SK-N-SH treated with all-trans-retinoic acid at 6 μM for 48 hours (cell line): ENCODE measurements at regions not wholly inside any gene's neighbourhood (a gene's known extent, or its start where the extent isn't known, plus 50 kb on each side); places are given as distances from the start of the nearest gene placed in this dataset.

Experiments
- BACH2 ChIP-seq: fragments of 250-450 bp; sonication (Bioruptor Pico); IDR thresholded peaks from 2 replicates; pipeline ENCODE4 v1.9.0; 2021; ENCODE audit warnings: mild to moderate bottlenecking, borderline replicate concordance
- CSDC2 ChIP-seq: fragments of 250-450 bp; sonication (Bioruptor Pico); IDR thresholded peaks from 2 replicates; pipeline ENCODE4 v1.5.0; 2020; ENCODE audit warnings: mild to moderate bottlenecking, moderate library complexity
- ISL1 ChIP-seq: fragments of 250-450 bp; sonication (Bioruptor Pico); IDR thresholded peaks from 2 replicates; pipeline ENCODE4 v2.1.2; 2022; ENCODE audit warnings: mild to moderate bottlenecking, moderate library complexity
- SNAI2 ChIP-seq: fragments of 250-450 bp; sonication (Bioruptor Pico); IDR thresholded peaks from 2 replicates; pipeline ENCODE4 v1.5.0; 2020; ENCODE audit warnings: mild to moderate bottlenecking, moderate library complexity
- ZFP3 ChIP-seq: fragments of 250-450 bp; sonication (Bioruptor Pico); IDR thresholded peaks from 2 replicates; pipeline ENCODE4 v1.5.0; 2020; ENCODE audit warnings: mild to moderate bottlenecking, moderate library complexity
- ZFP30 ChIP-seq: fragments of 450-650 bp; formaldehyde crosslinking; IDR thresholded peaks from 2 replicates; pipeline ENCODE4 v1.5.0; 2022; ENCODE audit warnings: mild to moderate bottlenecking, moderate library complexity
- ZNF565 ChIP-seq: fragments of 450-650 bp; formaldehyde crosslinking; conservative IDR thresholded peaks from 2 replicates; pipeline ENCODE4 v1.5.0; 2020; ENCODE audit warnings: low read depth, mild to moderate bottlenecking, moderate library complexity
- ZNF8 ChIP-seq: fragments of 450-650 bp; formaldehyde crosslinking; IDR thresholded peaks from 2 replicates; pipeline ENCODE4 v1.5.0; 2020; ENCODE audit warnings: mild to moderate bottlenecking, moderate library complexity
- TF ChIP-seq, protein P1 (sequence below): fragments of 250-450 bp; sonication (Bioruptor Pico); IDR thresholded peaks from 2 replicates; pipeline ENCODE4 v1.8.0; 2020; ENCODE audit warnings: mild to moderate bottlenecking, moderate library complexity, borderline replicate concordance
- TF ChIP-seq, protein P2 (sequence below): fragments of 250-450 bp; sonication (Bioruptor Pico); IDR thresholded peaks from 2 replicates; pipeline ENCODE4 v1.5.1; 2020; ENCODE audit warnings: low read depth, mild to moderate bottlenecking, moderate library complexity

DNA sequence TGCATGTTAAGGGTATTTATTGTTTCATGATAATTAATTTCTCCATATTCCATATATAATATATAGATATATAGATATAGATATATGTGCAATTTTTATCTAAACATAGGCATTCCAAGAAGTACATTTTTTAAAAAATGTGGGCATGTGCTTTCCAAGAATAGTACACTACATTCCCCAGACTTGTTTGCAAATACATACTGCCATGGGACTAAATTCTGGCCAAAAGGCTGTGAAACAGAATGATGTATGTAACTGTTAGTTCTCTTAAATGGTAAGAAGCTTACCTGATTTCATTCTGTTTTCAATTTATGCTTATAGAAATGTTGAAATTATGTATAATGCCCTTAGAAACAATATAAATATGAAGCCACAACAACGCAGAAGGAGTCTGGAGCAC lies 503.2 kb upstream of the SPRY2 start:
- TF ChIP-seq, protein P1, sequence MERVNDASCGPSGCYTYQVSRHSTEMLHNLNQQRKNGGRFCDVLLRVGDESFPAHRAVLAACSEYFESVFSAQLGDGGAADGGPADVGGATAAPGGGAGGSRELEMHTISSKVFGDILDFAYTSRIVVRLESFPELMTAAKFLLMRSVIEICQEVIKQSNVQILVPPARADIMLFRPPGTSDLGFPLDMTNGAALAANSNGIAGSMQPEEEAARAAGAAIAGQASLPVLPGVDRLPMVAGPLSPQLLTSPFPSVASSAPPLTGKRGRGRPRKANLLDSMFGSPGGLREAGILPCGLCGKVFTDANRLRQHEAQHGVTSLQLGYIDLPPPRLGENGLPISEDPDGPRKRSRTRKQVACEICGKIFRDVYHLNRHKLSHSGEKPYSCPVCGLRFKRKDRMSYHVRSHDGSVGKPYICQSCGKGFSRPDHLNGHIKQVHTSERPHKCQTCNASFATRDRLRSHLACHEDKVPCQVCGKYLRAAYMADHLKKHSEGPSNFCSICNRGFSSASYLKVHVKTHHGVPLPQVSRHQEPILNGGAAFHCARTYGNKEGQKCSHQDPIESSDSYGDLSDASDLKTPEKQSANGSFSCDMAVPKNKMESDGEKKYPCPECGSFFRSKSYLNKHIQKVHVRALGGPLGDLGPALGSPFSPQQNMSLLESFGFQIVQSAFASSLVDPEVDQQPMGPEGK, result no peak
- TF ChIP-seq BACH2 (no peak), ZFP30 (CRISPR knock-in tag) (no peak), ISL1 (no peak), ZFP3 (CRISPR knock-in tag) (no peak), ZNF565 (CRISPR knock-in tag) (no peak), CSDC2 (CRISPR knock-in tag) (no peak), ZNF8 (CRISPR knock-in tag) (no peak), SNAI2 (CRISPR knock-in tag) (no peak)
- TF ChIP-seq, protein P2, sequence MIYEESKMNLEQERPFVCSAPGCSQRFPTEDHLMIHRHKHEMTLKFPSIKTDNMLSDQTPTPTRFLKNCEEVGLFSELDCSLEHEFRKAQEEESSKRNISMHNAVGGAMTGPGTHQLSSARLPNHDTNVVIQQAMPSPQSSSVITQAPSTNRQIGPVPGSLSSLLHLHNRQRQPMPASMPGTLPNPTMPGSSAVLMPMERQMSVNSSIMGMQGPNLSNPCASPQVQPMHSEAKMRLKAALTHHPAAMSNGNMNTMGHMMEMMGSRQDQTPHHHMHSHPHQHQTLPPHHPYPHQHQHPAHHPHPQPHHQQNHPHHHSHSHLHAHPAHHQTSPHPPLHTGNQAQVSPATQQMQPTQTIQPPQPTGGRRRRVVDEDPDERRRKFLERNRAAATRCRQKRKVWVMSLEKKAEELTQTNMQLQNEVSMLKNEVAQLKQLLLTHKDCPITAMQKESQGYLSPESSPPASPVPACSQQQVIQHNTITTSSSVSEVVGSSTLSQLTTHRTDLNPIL (CRISPR knock-in tag), result no peak
